OCI-LY1 (cell line): ENCODE measurements at regions not wholly inside any gene's neighbourhood (a gene's known extent, or its start where the extent isn't known, plus 50 kb on each side); places are given as distances from the start of the nearest gene placed in this dataset.

Source experiments
- EZH2 ChIP-seq: fragments of 200-600 bp; sonication (generic), shearing (Covaris generic); IDR thresholded peaks from 2 replicates; pipeline ENCODE4 v1.8.0; 2017; ENCODE audit warnings: borderline replicate concordance, mixed run types, mild to moderate bottlenecking, antibody characterized with exemption, low read length, moderate library complexity, mixed read lengths
- TF ChIP-seq, protein P1 (sequence below): fragments of 200-600 bp; sonication (generic), shearing (Covaris generic); IDR thresholded peaks from 2 replicates; pipeline ENCODE4 v1.5.1; 2017; ENCODE audit warnings: mild to moderate bottlenecking, antibody characterized with exemption, low read length, moderate library complexity, mixed read lengths

DNA sequence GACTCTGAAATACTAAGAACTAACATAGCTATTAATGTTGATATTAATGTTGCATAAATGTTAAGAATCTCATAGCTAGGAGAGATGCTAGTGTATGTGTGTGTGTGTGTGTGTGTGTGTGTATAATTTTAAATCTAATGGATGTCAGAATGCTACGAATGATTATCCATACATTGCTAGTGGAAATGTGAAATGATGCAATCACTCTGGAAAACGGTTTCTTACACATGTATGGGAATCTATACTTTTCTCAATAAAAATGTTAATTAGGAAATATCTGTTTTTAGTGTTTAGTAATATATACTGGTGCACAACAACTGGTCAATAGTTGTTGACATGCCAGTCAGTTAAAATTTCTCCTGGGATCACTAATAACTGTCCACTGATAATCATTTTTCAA, 908.8 kb upstream of the POU3F3 start:
- TF ChIP-seq, protein P1, sequence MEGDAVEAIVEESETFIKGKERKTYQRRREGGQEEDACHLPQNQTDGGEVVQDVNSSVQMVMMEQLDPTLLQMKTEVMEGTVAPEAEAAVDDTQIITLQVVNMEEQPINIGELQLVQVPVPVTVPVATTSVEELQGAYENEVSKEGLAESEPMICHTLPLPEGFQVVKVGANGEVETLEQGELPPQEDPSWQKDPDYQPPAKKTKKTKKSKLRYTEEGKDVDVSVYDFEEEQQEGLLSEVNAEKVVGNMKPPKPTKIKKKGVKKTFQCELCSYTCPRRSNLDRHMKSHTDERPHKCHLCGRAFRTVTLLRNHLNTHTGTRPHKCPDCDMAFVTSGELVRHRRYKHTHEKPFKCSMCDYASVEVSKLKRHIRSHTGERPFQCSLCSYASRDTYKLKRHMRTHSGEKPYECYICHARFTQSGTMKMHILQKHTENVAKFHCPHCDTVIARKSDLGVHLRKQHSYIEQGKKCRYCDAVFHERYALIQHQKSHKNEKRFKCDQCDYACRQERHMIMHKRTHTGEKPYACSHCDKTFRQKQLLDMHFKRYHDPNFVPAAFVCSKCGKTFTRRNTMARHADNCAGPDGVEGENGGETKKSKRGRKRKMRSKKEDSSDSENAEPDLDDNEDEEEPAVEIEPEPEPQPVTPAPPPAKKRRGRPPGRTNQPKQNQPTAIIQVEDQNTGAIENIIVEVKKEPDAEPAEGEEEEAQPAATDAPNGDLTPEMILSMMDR = no peak
- no peak for TF ChIP-seq EZH2
